Common myeloid progenitor, CD34-positive (primary cell): ENCODE measurements at regions not wholly inside any gene's neighbourhood (a gene's known extent, or its start where the extent isn't known, plus 50 kb on each side); places are given as distances from the start of the nearest gene placed in this dataset.

ENCODE experiments used
- CTCF ChIA-PET: fragments of 350-600 bp; sonication (Branson Sonifier 250); formaldehyde crosslinking; loops from one replicate; lab custom pipeline; 2021; ENCODE audit warnings: antibody characterized with exemption; lab: Charles Lee
- POLR2A ChIA-PET: fragments of 350-600 bp; sonication (Branson Sonifier 250); formaldehyde crosslinking; loops from one replicate; lab custom pipeline; 2021; ENCODE audit warnings: antibody characterized with exemption; lab: Charles Lee
- DNase-seq, 3 donors: peaks; one replicate each; pipeline versions ENCODE4 v3.0.0 to v3.0.0-alpha.2; 2013
- H3K27ac ChIP-seq, 2 experiments: 1 replicate in 1 of 2; 2 replicates in 1 of 2; pipeline ENCODE4 v1.7.0; 2013; ENCODE audit warnings: inconsistent platforms in 2 of 2, low read length in 2 of 2, mild to moderate bottlenecking in 2 of 2, low read depth in 1 of 2, moderate library complexity in 1 of 2; ENCODE audit not compliant: severe bottlenecking in 2 of 2, insufficient read depth in 1 of 2, poor library complexity in 1 of 2
- H3K27me3 ChIP-seq, 5 experiments: replicated peaks in 2 of 5; 1 replicate in 3 of 5; 2 replicates in 2 of 5; pipeline versions ENCODE4 v1.6.1 to v1.7.0; 2013; ENCODE audit warnings: low read length in 4 of 5, mild to moderate bottlenecking in 2 of 5, moderate library complexity in 2 of 5, inconsistent platforms in 1 of 5; ENCODE audit not compliant: insufficient read depth in 5 of 5, control insufficient read depth in 4 of 5
- H3K36me3 ChIP-seq, 4 experiments: 1 replicate in 2 of 4; 2 replicates in 2 of 4; pipeline versions ENCODE4 v1.6.1 to v1.7.0; 2013; ENCODE audit warnings: low read length in 3 of 4, control low read depth in 1 of 4, mild to moderate bottlenecking in 1 of 4; ENCODE audit not compliant: control insufficient read depth in 4 of 4, insufficient read depth in 4 of 4
- H3K4me1 ChIP-seq, 4 experiments: 1 replicate in 3 of 4; 2 replicates in 1 of 4; pipeline versions ENCODE4 v1.6.1 to v1.7.1; 2013; ENCODE audit warnings: low read length in 3 of 4, mild to moderate bottlenecking in 3 of 4, control low read depth in 1 of 4, inconsistent platforms in 1 of 4, moderate library complexity in 1 of 4; ENCODE audit not compliant: control insufficient read depth in 4 of 4, insufficient read depth in 4 of 4; ENCODE audit errors: control extremely low read depth in 1 of 4
- H3K4me3 ChIP-seq, 7 experiments: 1 replicate in 4 of 7; 2 replicates in 3 of 7; pipeline versions ENCODE4 v1.5.1 to v1.7.0; 2013; ENCODE audit warnings: mild to moderate bottlenecking in 7 of 7, low read length in 6 of 7, moderate library complexity in 6 of 7, inconsistent platforms in 2 of 7, low read depth in 2 of 7, control low read depth in 1 of 7; ENCODE audit not compliant: insufficient read depth in 4 of 7, control insufficient read depth in 1 of 7; ENCODE audit errors: extremely low read depth in 1 of 7
- H3K9me3 ChIP-seq, 5 experiments: 1 replicate in 4 of 5; 2 replicates in 1 of 5; pipeline versions ENCODE4 v1.6.1 to v1.7.1; 2013; ENCODE audit warnings: low read length in 4 of 5, mild to moderate bottlenecking in 2 of 5, inconsistent platforms in 1 of 5, low read depth in 1 of 5, moderate library complexity in 1 of 5; ENCODE audit not compliant: control insufficient read depth in 4 of 5, insufficient read depth in 2 of 5; ENCODE audit errors: control extremely low read depth in 1 of 5
- WGBS: methylation state at CpG from one replicate; pipeline ENCODE4 v1.1.5; 2013; ENCODE audit not compliant: insufficient coverage; 5-methylcytosine and 5-hydroxymethylcytosine counted together

DNA sequence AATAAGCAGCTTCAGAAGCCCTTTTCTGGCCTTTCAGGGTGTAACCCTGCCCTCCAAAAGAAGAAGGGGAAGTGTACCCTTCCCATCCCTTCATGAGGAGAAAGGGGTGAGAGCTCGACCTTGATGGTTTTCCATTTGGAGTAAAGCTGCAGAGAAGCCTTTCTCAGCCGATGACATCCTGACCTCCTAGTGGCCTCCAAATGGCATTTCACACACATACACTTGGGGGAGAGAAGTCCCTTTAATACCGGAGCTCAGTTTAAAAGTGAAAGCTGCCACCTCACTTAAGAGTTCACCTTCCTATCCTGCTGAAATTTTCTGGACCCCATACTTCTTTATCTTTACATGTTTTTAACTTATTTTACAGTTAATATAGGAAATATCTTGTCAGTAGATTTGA is 716.7 kb downstream of the DCDC2C start:
- H3K9me3 ChIP-seq: peaks cover 0 to 1% (median 0%) of the 10 kb centered on the region in 5 experiments
- CTCF ChIA-PET: no interaction called here
- POLR2A ChIA-PET: no interaction called here
- H3K27me3 ChIP-seq: no peaks in the 10 kb centered on the region
- H3K4me3 ChIP-seq: no peak overlapping the region
- 57% methylated on average over 1 of the region's 3 CpGs for WGBS
- H3K4me1 ChIP-seq: no peaks in the 10 kb centered on the region
- H3K36me3 ChIP-seq: no peaks in the 10 kb centered on the region
- DNase-seq: no peak
- no peak overlapping the region for H3K27ac ChIP-seq

DNA sequence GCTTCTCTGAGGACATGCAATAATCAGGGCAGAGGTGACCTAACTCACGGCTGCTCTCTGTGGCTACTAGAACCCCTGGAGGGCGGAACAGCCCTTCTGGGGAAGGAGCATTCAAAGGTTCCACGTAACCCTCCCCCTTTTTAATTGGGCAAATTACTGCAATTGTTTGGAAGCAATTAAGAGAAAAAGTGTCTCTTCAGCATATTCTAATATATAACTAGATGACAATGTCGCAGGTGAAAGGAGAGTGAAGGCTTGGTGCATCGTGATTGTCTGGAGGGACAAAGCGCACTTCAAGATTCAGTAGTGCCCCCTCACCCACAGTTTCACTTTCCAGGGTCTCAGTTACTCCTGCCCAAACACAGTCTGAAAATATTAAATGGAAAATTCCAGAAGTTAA is 720.8 kb downstream of the DCDC2C start:
- ChIA-PET CTCF (no interaction called here), POLR2A (no interaction called here)
- Histone ChIP-seq H3K27me3 (no peaks in the 10 kb centered on the region), H3K36me3 (no peaks in the 10 kb centered on the region), H3K4me1 (no peaks in the 10 kb centered on the region), H3K4me3 (no peak overlapping the region), H3K9me3 (no peaks in the 10 kb centered on the region), H3K27ac (no peak overlapping the region)
- 96% methylated on average over 3 of the region's 6 CpGs for WGBS
- DNase-seq: no peak

DNA sequence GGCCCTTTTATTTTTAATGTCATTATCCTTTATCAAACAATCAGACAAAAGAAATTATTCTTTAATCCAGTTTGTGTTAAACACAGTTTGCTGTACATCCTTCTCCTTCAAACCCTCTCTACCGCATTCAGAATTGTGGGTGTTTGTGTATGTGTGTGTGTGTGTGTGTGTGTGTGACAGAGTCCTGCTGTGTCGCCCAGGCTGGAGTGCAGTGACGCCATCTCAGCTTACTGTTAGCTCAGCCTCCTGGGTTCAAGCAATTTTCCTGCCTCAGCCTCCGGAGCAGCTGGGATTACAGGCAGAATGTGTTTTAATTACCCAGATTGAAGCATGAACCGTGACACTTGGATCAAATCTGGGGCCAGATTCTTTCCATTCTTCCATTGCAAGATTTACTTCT is 723.7 kb downstream of the DCDC2C start:
- Histone ChIP-seq H3K36me3 (no peaks in the 10 kb centered on the region), H3K4me3 (no peak overlapping the region), H3K27me3 (no peaks in the 10 kb centered on the region), H3K9me3 (no peaks in the 10 kb centered on the region), H3K4me1 (no peaks in the 10 kb centered on the region), H3K27ac (no peak overlapping the region)
- DNase-seq: no peak
- ChIA-PET CTCF (no interaction called here), POLR2A (no interaction called here)
- WGBS: 81% methylated on average over 3 of the region's 5 CpGs

DNA sequence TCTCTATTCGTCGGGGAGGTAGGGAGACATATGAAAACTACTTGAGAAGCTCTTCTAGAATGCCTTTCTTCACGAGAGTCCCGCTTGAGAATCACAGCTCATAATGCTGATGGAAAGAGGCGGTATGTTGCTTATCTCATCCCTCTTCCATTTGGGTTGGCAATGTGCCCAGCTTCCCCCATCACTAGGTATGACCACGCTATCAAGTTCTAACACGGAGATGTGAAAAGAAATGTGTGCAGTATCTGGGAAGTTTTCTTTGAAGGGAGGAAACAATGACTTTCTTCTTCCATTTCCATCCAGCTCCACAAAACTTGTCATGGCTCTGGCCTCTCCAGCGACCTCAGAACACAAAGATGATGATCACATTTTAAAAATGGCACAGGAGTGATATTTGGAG is 742.4 kb downstream of the DCDC2C start:
- ChIA-PET POLR2A (no interaction called here), CTCF (interaction anchor here (1.4 kb wide), 1 partner anchor 17 kb away, joined by 3 read pairs; no protein-coding TSS in a partner anchor)
- no peak for DNase-seq
- WGBS: 90% methylated on average over 3 of the region's 8 CpGs
- Histone ChIP-seq H3K27me3 (no peaks in the 10 kb centered on the region), H3K4me3 (no peak overlapping the region), H3K4me1 (no peaks in the 10 kb centered on the region), H3K27ac (no peak overlapping the region), H3K36me3 (no peaks in the 10 kb centered on the region), H3K9me3 (no peaks in the 10 kb centered on the region)

DNA sequence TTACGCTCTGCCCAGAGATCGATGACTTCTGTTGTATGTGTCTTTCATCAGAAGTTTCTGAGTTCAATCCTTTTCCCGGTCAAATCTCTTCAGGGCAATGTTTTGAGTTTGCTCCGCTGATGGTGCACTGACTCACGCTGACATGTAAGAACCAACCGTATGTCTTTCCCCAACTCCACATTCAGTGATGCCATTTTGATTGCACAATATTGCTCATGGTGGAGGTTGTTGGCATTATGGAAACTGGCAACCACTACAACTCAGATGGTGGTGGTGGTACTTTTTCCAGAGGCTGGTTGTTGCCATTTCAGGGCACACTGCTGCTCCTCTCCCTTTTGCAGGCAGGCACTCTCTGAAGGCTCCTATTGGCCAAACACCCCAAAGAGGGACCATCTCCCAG is 751.5 kb downstream of the DCDC2C start:
- Histone ChIP-seq H3K36me3 (no peaks in the 10 kb centered on the region), H3K9me3 (no peaks in the 10 kb centered on the region), H3K27me3 (no peaks in the 10 kb centered on the region), H3K4me1 (no peaks in the 10 kb centered on the region), H3K27ac (no peak overlapping the region), H3K4me3 (no peak overlapping the region)
- ChIA-PET CTCF (no interaction called here), POLR2A (no interaction called here)
- 91% methylated on average over 4 of the region's 6 CpGs for WGBS
- DNase-seq: no peak

DNA sequence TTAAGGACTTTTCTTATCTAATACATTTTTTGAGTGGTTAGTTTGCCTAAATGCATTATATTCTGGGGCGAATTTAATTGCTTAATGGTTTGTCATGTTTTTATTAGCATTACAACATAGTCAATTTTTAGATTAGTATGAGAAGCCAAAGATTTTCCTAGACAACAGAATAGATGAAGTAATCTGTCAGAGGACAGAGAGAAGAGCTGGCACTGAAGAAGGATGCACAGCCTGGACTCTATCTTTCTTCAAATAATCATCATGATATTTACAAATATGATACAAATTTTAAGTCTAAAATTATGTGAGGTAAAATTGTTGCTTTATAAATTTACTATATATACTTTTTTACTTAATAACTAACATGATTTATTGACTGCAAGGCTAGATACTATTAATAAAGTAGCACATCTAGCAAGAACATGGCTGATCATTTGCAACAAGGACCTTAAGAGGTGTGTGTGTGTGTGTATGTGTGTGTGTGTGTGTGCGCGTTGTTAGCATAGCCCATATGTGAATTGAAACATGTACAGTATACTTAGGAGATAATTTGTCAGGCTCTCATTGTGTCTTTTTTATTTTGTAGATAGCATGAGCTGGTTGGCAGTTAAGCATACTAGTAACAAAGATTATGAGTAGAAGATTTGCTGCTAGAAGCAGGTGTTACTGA is 752.2 kb downstream of the DCDC2C start:
- 100% methylated on average over 2 of the region's 3 CpGs for WGBS
- no peaks in the 10 kb centered on the region for H3K4me1 ChIP-seq
- DNase-seq: no peak
- POLR2A ChIA-PET: no interaction called here
- H3K9me3 ChIP-seq: no peaks in the 10 kb centered on the region
- CTCF ChIA-PET: no interaction called here
- no peak overlapping the region for H3K27ac ChIP-seq
- no peaks in the 10 kb centered on the region for H3K36me3 ChIP-seq
- no peaks in the 10 kb centered on the region for H3K27me3 ChIP-seq
- H3K4me3 ChIP-seq: no peak overlapping the region

DNA sequence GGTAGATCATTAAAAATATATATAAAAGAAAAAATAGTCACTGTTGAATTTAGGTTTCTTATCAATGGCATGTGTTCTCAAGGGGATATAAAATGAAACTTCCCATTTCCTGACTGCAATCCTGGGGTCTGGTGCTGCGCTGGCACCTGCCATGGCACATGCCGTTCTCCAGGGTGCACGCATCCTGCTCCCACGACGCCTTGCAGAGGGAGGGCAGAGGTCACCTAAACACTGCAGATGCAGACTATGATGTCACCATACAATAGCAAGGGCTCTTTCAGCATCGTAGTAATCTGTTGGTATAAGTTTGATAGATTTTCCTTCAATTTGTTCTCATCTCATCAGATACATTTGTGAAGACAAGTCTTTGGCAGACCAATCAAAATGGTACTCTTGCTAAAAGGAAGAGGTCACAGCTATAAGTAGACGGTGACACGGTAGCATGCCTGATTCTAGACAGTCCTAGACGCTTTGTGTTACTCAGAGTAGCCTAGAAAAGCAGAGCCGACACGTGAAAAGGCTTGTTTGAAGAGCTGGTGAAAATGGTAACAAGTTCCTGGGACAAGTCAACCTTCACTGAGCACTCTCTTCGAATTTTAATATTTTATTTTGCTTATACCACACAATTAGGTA is 761.4 kb downstream of the DCDC2C start:
- 95% methylated on average over 10 of the region's 12 CpGs for WGBS
- H3K4me3 ChIP-seq: no peak overlapping the region
- no peaks in the 10 kb centered on the region for H3K27me3 ChIP-seq
- DNase-seq: no peak
- no peaks in the 10 kb centered on the region for H3K36me3 ChIP-seq
- H3K4me1 ChIP-seq: no peaks in the 10 kb centered on the region
- ChIA-PET CTCF (no interaction called here), POLR2A (no interaction called here)
- no peak overlapping the region for H3K27ac ChIP-seq
- no peaks in the 10 kb centered on the region for H3K9me3 ChIP-seq
